OCI-LY7 (cell line): ENCODE measurements at regions not wholly inside any gene's neighbourhood (a gene's known extent, or its start where the extent isn't known, plus 50 kb on each side); places are given as distances from the start of the nearest gene placed in this dataset.

Experiments
- BruUV-seq: library from RNA; stranded (reverse); fragments of 400-500 nt; replicated peaks from 2 replicates; lab custom pipeline; 2021; lab: Mats Ljungman, UMichigan
- CTCF ChIA-PET: fragments of 300-600 bp; sonication (Branson Sonifier 250); formaldehyde crosslinking; loops from one replicate; lab custom pipeline; 2022; ENCODE audit warnings: antibody characterized with exemption; ENCODE audit not compliant: unreplicated experiment; lab: Charles Lee
- POLR2A ChIA-PET: fragments of 300-600 bp; sonication (Branson Sonifier 250); formaldehyde crosslinking; loops from one replicate; lab custom pipeline; 2022; ENCODE audit warnings: antibody characterized with exemption; lab: Charles Lee
- DNase-seq: peaks from one replicate; pipeline ENCODE4 v3.0.0-alpha.2; 2015; ENCODE audit warnings: low spot score
- H2AFZ ChIP-seq: fragments of 200-600 bp; sonication (generic), shearing (Covaris generic); 2 replicates; pipeline ENCODE4 v1.6.1; 2014; ENCODE audit warnings: mild to moderate bottlenecking, antibody characterized with exemption, low read length, moderate library complexity
- H3K27ac ChIP-seq: fragments of 200-600 bp; sonication (generic); 2 replicates; pipeline ENCODE4 v1.5.1; 2014; ENCODE audit warnings: mixed run types, low read depth, mild to moderate bottlenecking, moderate library complexity, low read length, inconsistent platforms; ENCODE audit not compliant: poor library complexity, severe bottlenecking
- H3K36me3 ChIP-seq: fragments of 200-600 bp; sonication (generic); 2 replicates; pipeline ENCODE4 v1.6.1; 2014; ENCODE audit warnings: mild to moderate bottlenecking, antibody characterized with exemption, low read length, moderate library complexity, mixed read lengths; ENCODE audit not compliant: insufficient read depth
- H3K4me1 ChIP-seq: fragments of 200-600 bp; sonication (generic); 2 replicates; pipeline ENCODE4 v1.5.1; 2014; ENCODE audit warnings: mild to moderate bottlenecking, low read length; ENCODE audit not compliant: insufficient read depth, poor library complexity, severe bottlenecking
- H3K4me2 ChIP-seq: fragments of 200-600 bp; sonication (generic); 2 replicates; pipeline ENCODE4 v1.6.1; 2014; ENCODE audit warnings: mild to moderate bottlenecking, low read length
- H3K4me3 ChIP-seq: fragments of 200-600 bp; sonication (generic); 2 replicates; pipeline ENCODE4 v1.5.1; 2014; ENCODE audit warnings: mild to moderate bottlenecking, low read depth, low read length; ENCODE audit not compliant: poor library complexity, severe bottlenecking
- H3K79me2 ChIP-seq: fragments of 200-600 bp; sonication (generic); 2 replicates; pipeline ENCODE4 v1.6.1; 2016; ENCODE audit warnings: low read depth, mild to moderate bottlenecking, low read length, moderate library complexity, mixed read lengths; ENCODE audit not compliant: insufficient read depth
- H3K9me2 ChIP-seq: fragments of 200-600 bp; sonication (generic); 2 replicates; pipeline ENCODE4 v1.6.1; 2016; ENCODE audit warnings: mild to moderate bottlenecking, low read length, mixed read lengths; ENCODE audit not compliant: insufficient read depth
- H3K9me3 ChIP-seq: fragments of 200-600 bp; sonication (generic); 2 replicates; pipeline ENCODE4 v1.6.1; 2014; ENCODE audit warnings: mild to moderate bottlenecking, mixed run types, low read length, mixed read lengths
- H4K20me1 ChIP-seq: fragments of 200-600 bp; sonication (generic); 2 replicates; pipeline ENCODE4 v1.6.1; 2014; ENCODE audit warnings: mild to moderate bottlenecking, antibody characterized with exemption, low read length, moderate library complexity, mixed read lengths; ENCODE audit not compliant: insufficient read depth
- EZH2phosphoT487 ChIP-seq: fragments of 200-600 bp; sonication (generic); IDR thresholded peaks from 2 replicates; pipeline ENCODE4 v1.6.1; 2018; ENCODE audit warnings: low read depth, borderline replicate concordance, mild to moderate bottlenecking, mixed run types, antibody characterized with exemption, low read length, moderate library complexity, mixed read lengths
- intact Hi-C: fragments of 100-400 bp; cut with micrococcal nuclease; formaldehyde crosslinking; loops from one replicate; pipeline ENCODE4 v1.10.0; 2022; ENCODE audit not compliant: unreplicated experiment
- TF ChIP-seq, protein P1 (sequence below): fragments of 200-600 bp; sonication (generic); conservative IDR thresholded peaks from 2 replicates; pipeline ENCODE4 v1.5.1; 2014; ENCODE audit warnings: mild to moderate bottlenecking, antibody characterized with exemption, low read length, moderate library complexity, mixed read lengths

DNA sequence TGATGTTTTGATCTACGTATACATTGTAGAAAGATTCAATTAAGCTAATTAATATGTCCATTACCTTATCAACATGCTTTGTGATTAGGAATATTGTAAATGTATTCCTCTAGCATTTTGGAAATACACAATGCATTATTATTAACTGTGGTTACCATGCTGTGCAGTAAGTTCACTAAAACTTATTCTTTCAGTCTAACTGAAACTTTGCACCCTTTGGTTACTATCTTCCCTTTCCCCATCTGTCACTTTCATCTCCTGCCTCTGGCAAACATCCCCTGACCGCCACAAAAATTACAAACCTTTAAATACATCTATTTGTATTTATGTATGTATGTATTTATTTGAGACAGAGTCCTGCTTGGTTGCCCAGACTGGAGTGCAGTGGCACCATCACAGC, 388.0 kb downstream of the NYAP2 start:
- Histone ChIP-seq H3K4me3 (no peak overlapping the region), H3K9me2 (no peaks in the 10 kb centered on the region), H3K9me3 (no peaks in the 10 kb centered on the region), H3K4me2 (no peak overlapping the region), H4K20me1 (no peaks in the 10 kb centered on the region), H3K36me3 (no peaks in the 10 kb centered on the region), H3K79me2 (no peaks in the 10 kb centered on the region), H3K4me1 (no peaks in the 10 kb centered on the region), H3K27ac (no peak overlapping the region), H2AFZ (no peak overlapping the region)
- CTCF ChIA-PET = no interaction called here
- TF ChIP-seq, protein P1, sequence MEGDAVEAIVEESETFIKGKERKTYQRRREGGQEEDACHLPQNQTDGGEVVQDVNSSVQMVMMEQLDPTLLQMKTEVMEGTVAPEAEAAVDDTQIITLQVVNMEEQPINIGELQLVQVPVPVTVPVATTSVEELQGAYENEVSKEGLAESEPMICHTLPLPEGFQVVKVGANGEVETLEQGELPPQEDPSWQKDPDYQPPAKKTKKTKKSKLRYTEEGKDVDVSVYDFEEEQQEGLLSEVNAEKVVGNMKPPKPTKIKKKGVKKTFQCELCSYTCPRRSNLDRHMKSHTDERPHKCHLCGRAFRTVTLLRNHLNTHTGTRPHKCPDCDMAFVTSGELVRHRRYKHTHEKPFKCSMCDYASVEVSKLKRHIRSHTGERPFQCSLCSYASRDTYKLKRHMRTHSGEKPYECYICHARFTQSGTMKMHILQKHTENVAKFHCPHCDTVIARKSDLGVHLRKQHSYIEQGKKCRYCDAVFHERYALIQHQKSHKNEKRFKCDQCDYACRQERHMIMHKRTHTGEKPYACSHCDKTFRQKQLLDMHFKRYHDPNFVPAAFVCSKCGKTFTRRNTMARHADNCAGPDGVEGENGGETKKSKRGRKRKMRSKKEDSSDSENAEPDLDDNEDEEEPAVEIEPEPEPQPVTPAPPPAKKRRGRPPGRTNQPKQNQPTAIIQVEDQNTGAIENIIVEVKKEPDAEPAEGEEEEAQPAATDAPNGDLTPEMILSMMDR = no peak
- no peak for TF ChIP-seq EZH2phosphoT487
- no TSS peak for BruUV-seq
- POLR2A ChIA-PET = no interaction called here
- DNase-seq = no peak
- intact Hi-C loops = no loop called here

DNA sequence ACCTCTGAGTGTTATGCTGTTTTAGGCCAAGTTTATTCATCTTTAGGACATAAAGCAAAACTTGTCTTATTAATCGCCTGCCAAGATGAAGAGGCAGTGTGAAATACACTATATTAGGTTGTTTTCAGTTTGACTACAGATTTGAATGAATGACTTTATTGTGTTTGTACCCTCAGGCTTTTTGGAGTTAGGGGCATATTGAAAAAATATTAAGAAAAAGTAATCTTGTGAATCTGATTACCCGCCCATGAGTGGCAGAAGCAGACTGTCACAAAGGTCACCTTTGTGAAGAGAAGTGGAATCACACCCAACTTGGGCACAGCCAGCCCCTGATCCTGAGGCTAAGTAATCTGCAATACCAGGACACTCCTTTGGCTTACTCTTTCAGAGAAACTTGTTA, 382.5 kb downstream of the NYAP2 start:
- no peaks in the 10 kb centered on the region for H3K36me3 ChIP-seq
- no peaks in the 10 kb centered on the region for H4K20me1 ChIP-seq
- CTCF ChIA-PET = no interaction called here
- POLR2A ChIA-PET = interaction anchor here (0.7 kb wide), 1 partner anchor 31 kb away, joined by 3 read pairs; no protein-coding TSS in a partner anchor
- no peaks in the 10 kb centered on the region for H3K9me3 ChIP-seq
- H3K4me1 ChIP-seq = no peaks in the 10 kb centered on the region
- no peaks in the 10 kb centered on the region for H3K79me2 ChIP-seq
- BruUV-seq = no TSS peak
- DNase-seq = no peak
- no peaks in the 10 kb centered on the region for H3K9me2 ChIP-seq
- no peak overlapping the region for H3K27ac ChIP-seq
- no peak for TF ChIP-seq EZH2phosphoT487
- TF ChIP-seq, protein P1 = no peak
- no peak overlapping the region for H3K4me2 ChIP-seq
- intact Hi-C loops = no loop called here
- H3K4me3 ChIP-seq = no peak overlapping the region
- H2AFZ ChIP-seq = no peak overlapping the region

DNA sequence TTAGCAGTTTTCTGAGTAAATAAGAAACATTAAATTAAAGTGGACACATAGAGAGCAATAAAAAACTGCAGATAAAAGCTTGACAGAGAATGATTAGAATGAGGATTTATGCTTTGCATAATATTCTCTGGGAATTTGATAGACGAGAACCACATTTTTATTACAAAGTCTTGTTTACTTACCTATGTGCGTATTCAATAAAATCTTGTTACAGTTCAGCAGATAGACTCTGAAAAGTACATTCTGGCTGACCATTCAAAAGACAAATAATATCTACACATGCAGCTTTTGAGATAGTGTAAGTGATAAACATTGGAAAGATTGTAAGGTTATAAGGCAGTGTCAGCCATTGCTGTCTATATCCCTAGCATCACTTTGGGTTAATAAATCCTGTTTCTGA, 381.6 kb downstream of the NYAP2 start:
- ChIA-PET POLR2A (interaction anchor here (0.7 kb wide), 1 partner anchor 30 kb away, joined by 3 read pairs; no protein-coding TSS in a partner anchor), CTCF (no interaction called here)
- no peak for TF ChIP-seq EZH2phosphoT487
- TF ChIP-seq, protein P1 = no peak
- Histone ChIP-seq H3K79me2 (no peaks in the 10 kb centered on the region), H3K36me3 (no peaks in the 10 kb centered on the region), H3K9me2 (no peaks in the 10 kb centered on the region), H2AFZ (no peak overlapping the region), H4K20me1 (no peaks in the 10 kb centered on the region), H3K4me2 (no peak overlapping the region), H3K4me3 (no peak overlapping the region), H3K27ac (no peak overlapping the region), H3K4me1 (no peaks in the 10 kb centered on the region), H3K9me3 (no peaks in the 10 kb centered on the region)
- intact Hi-C loops = no loop called here
- DNase-seq = no peak
- no TSS peak for BruUV-seq
